ENCODE measurements at regions not wholly inside any gene's neighbourhood (a gene's known extent, or its start where the extent isn't known, plus 50 kb on each side); places are given as distances from the start of the nearest gene placed in this dataset.

- Histone ChIP-seq H3K27ac (replicated peaks in 1 of 4) (no peak overlapping the region), H3K9me3 (no peaks in the 10 kb centered on the region), H3K27me3 (no peaks in the 10 kb centered on the region), H3K4me1 (no peaks in the 10 kb centered on the region), H3K36me3 (no peaks in the 10 kb centered on the region), H3K4me3 (no peak overlapping the region)
- no peak for TF ChIP-seq POLR2AphosphoS5 (IDR thresholded peaks at IDR 0.05)
- TF ChIP-seq POLR2A (IDR thresholded peaks at IDR 0.05; ENCODE audit: low read depth): no peak
- no peak for TF ChIP-seq EP300 (IDR thresholded peaks at IDR 0.05)
- TF ChIP-seq CTCF (IDR thresholded peaks at IDR 0.05): no peak
- WGBS: 100% methylated on average over 1 of the region's 1 CpG
- intact Hi-C loops (cut with DNase I): no loop called here
- DNase-seq (ENCODE audit: extremely low spot score): no peak
These were observed 629.5 kb upstream of the ANO3 start for GRCh38 chr11:25702417-25702816.

GRCh38 chr11:25710975-25711374 lies 621.0 kb upstream of the ANO3 start:
- H3K4me3 ChIP-seq: no peak overlapping the region
- no peaks in the 10 kb centered on the region for H3K9me3 ChIP-seq
- intact Hi-C loops (cut with DNase I): no loop called here
- no peaks in the 10 kb centered on the region for H3K36me3 ChIP-seq
- H3K27me3 ChIP-seq: no peaks in the 10 kb centered on the region
- no peak for DNase-seq (ENCODE audit: extremely low spot score)
- TF ChIP-seq EP300 (IDR thresholded peaks at IDR 0.05) (no peak), POLR2AphosphoS5 (IDR thresholded peaks at IDR 0.05) (no peak), POLR2A (IDR thresholded peaks at IDR 0.05; ENCODE audit: low read depth) (no peak), CTCF (IDR thresholded peaks at IDR 0.05) (no peak)
- H3K4me1 ChIP-seq: no peaks in the 10 kb centered on the region
- H3K27ac ChIP-seq (replicated peaks in 1 of 4): no peak overlapping the region

GRCh38 chr11:25727944-25728343 lies 604.0 kb upstream of the ANO3 start:
- intact Hi-C loops (cut with DNase I): no loop called here
- H3K27me3 ChIP-seq: no peaks in the 10 kb centered on the region
- WGBS: 51% methylated on average over 2 of the region's 2 CpGs
- no peak for DNase-seq (ENCODE audit: extremely low spot score)
- peaks cover 0 to 3% (median 0%) of the 10 kb centered on the region in 4 donors for H3K9me3 ChIP-seq
- H3K4me3 ChIP-seq: no peak overlapping the region
- H3K36me3 ChIP-seq: no peaks in the 10 kb centered on the region
- TF ChIP-seq POLR2AphosphoS5 (IDR thresholded peaks at IDR 0.05) (no peak), CTCF (IDR thresholded peaks at IDR 0.05) (no peak), EP300 (IDR thresholded peaks at IDR 0.05) (no peak), POLR2A (IDR thresholded peaks at IDR 0.05; ENCODE audit: low read depth) (no peak)
- H3K4me1 ChIP-seq: no peaks in the 10 kb centered on the region
- no peak overlapping the region for H3K27ac ChIP-seq (replicated peaks in 1 of 4)

- intact Hi-C loops (cut with DNase I): no loop called here
- H3K27me3 ChIP-seq: no peaks in the 10 kb centered on the region
These were observed 601.7 kb upstream of the ANO3 start for GRCh38 chr11:25730230-25730629.

More at GRCh38 chr11:25730230-25730629, 601.7 kb upstream of the ANO3 start:
- DNase-seq (ENCODE audit: extremely low spot score): no peak
- TF ChIP-seq POLR2A (IDR thresholded peaks at IDR 0.05; ENCODE audit: low read depth) (no peak), EP300 (IDR thresholded peaks at IDR 0.05) (no peak), CTCF (IDR thresholded peaks at IDR 0.05) (no peak), POLR2AphosphoS5 (IDR thresholded peaks at IDR 0.05) (no peak)
- Histone ChIP-seq H3K9me3 (peaks cover 0 to 3% (median 0%) of the 10 kb centered on the region in 4 donors), H3K36me3 (no peaks in the 10 kb centered on the region), H3K4me3 (no peak overlapping the region), H3K27ac (replicated peaks in 1 of 4) (no peak overlapping the region), H3K4me1 (no peaks in the 10 kb centered on the region)
- 94% methylated on average over 2 of the region's 2 CpGs for WGBS
